ENCODE measurements at regions not wholly inside any gene's neighbourhood (a gene's known extent, or its start where the extent isn't known, plus 50 kb on each side); places are given as distances from the start of the nearest gene placed in this dataset.

DNA sequence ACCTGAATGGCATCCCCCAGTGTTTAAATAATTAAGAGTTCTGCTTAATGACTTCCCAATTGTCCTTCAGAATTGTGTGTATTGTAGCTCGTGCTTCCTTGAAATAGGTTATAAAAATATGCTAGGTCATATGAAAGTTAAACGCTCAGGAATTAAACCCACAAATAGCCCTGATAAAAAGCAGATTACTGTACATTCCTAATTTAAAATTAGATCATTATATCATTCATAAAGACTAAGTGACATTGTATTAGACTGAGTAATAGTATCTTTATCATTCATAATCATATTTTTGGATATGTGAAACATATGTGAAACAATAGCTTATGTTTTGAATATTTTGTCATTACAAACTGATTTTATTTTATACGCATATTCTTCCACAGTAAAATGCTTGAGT, 1706.7 kb downstream of the HACE1 start:
- TF ChIP-seq CHD2 (IDR thresholded peaks at IDR 0.05; ENCODE audit: low read length) (no peak), KDM1A (IDR thresholded peaks at IDR 0.05; ENCODE audit: borderline replicate concordance, low read length) (no peak), TCF12 (IDR thresholded peaks at IDR 0.05; ENCODE audit: low read depth, low read length) (no peak), CTCF (IDR thresholded peaks at IDR 0.05; ENCODE audit: control extremely low read depth in 1 of 3, insufficient read depth in 1 of 3, low read depth in 1 of 3, low read length in 3 of 3) (no peak), RXRA (IDR thresholded peaks at IDR 0.05; ENCODE audit: insufficient read depth, low read depth, low read length) (no peak), EZH2 (IDR thresholded peaks at IDR 0.05; ENCODE audit: low read depth, low read length, severe bottlenecking) (no peak), SRF (IDR thresholded peaks at IDR 0.05; ENCODE audit: low read depth, low read length) (no peak), CEBPB (IDR thresholded peaks at IDR 0.05; ENCODE audit: low read depth, low read length) (no peak)

All from H1 (cell line).